ENCODE measurements at regions not wholly inside any gene's neighbourhood (a gene's known extent, or its start where the extent isn't known, plus 50 kb on each side); places are given as distances from the start of the nearest gene placed in this dataset.

- no peak for TF ChIP-seq CTCF (IDR thresholded peaks at IDR 0.05)
- TF ChIP-seq POLR2A (IDR thresholded peaks at IDR 0.05), result no peak
Observed at GRCh38 chr3:55373423-55373822, 113.7 kb downstream of the WNT5A start.
